Nephron (organoid): ENCODE measurements at regions not wholly inside any gene's neighbourhood (a gene's known extent, or its start where the extent isn't known, plus 50 kb on each side); places are given as distances from the start of the nearest gene placed in this dataset.

Experiments
- H3K27ac Mint-ChIP-seq, 3 experiments: 2 replicates each; pipeline ENCODE4 v1.8.0; 2020; ENCODE audit warnings: mixed read lengths in 3 of 3, mild to moderate bottlenecking in 2 of 3, moderate library complexity in 1 of 3
- H3K27me3 Mint-ChIP-seq: 2 replicates; pipeline ENCODE4 v1.8.0; 2021; ENCODE audit warnings: low read depth, mild to moderate bottlenecking, moderate library complexity, mixed read lengths
- H3K36me3 Mint-ChIP-seq: 2 replicates; pipeline ENCODE4 v1.8.0; 2020; ENCODE audit warnings: low read depth, mixed read lengths
- H3K4me1 Mint-ChIP-seq: 2 replicates; pipeline ENCODE4 v1.8.0; 2020; ENCODE audit warnings: mixed read lengths
- H3K4me3 Mint-ChIP-seq, 3 experiments: 2 replicates each; pipeline ENCODE4 v1.8.0; 2020; ENCODE audit warnings: mild to moderate bottlenecking in 3 of 3, mixed read lengths in 3 of 3, moderate library complexity in 2 of 3
- H3K9me3 Mint-ChIP-seq: 2 replicates; pipeline ENCODE4 v1.8.0; 2020; ENCODE audit warnings: mixed read lengths
- CTCF ChIP-seq, 3 experiments: fragments of 200-600 bp; sonication (generic); IDR thresholded peaks; one replicate each; pipeline ENCODE4 v1.5.0; 2021; ENCODE audit warnings: antibody characterized with exemption in 3 of 3; ENCODE audit not compliant: unreplicated experiment in 3 of 3

- Mint-ChIP-seq H3K9me3 (no peaks in the 10 kb centered on the region), H3K36me3 (no peaks in the 10 kb centered on the region), H3K27ac (no peak overlapping the region), H3K4me3 (no peak overlapping the region), H3K27me3 (peaks cover 5% of the 10 kb centered on the region), H3K4me1 (peaks cover 23% of the 10 kb centered on the region)
- no peak for TF ChIP-seq CTCF (IDR thresholded peaks at IDR 0.05; ENCODE audit: unreplicated experiment in 3 of 3)
Measured at GRCh38 chr20:50431066-50431450, 79.1 kb upstream of the PTPN1 start.

GRCh38 chr20:50433001-50433761 lies 77.0 kb upstream of the PTPN1 start:
- Mint-ChIP-seq H3K9me3 (no peaks in the 10 kb centered on the region), H3K36me3 (no peaks in the 10 kb centered on the region), H3K27me3 (peaks cover 12% of the 10 kb centered on the region), H3K27ac (no peak overlapping the region), H3K4me1 (peaks cover 9% of the 10 kb centered on the region), H3K4me3 (no peak overlapping the region)
- TF ChIP-seq CTCF (IDR thresholded peaks at IDR 0.05; ENCODE audit: unreplicated experiment in 3 of 3) = no peak

GRCh38 chr20:50434321-50434652 lies 75.9 kb upstream of the PTPN1 start:
- H3K36me3 Mint-ChIP-seq = no peaks in the 10 kb centered on the region
- no peak overlapping the region for H3K27ac Mint-ChIP-seq
- H3K27me3 Mint-ChIP-seq = peaks cover 12% of the 10 kb centered on the region
- peaks cover 8% of the 10 kb centered on the region for H3K4me1 Mint-ChIP-seq
- no peaks in the 10 kb centered on the region for H3K9me3 Mint-ChIP-seq
- H3K4me3 Mint-ChIP-seq = no peak overlapping the region
- TF ChIP-seq CTCF (IDR thresholded peaks at IDR 0.05; ENCODE audit: unreplicated experiment in 3 of 3) = no peak

GRCh38 chr20:50434653-50435396 lies 75.4 kb upstream of the PTPN1 start:
- H3K36me3 Mint-ChIP-seq = no peaks in the 10 kb centered on the region
- no peak overlapping the region for H3K27ac Mint-ChIP-seq
- no peaks in the 10 kb centered on the region for H3K9me3 Mint-ChIP-seq
- H3K4me1 Mint-ChIP-seq = peaks cover 8% of the 10 kb centered on the region
- no peak overlapping the region for H3K4me3 Mint-ChIP-seq
- no peak for TF ChIP-seq CTCF (IDR thresholded peaks at IDR 0.05; ENCODE audit: unreplicated experiment in 3 of 3)
- peaks cover 12% of the 10 kb centered on the region for H3K27me3 Mint-ChIP-seq

GRCh38 chr20:50435397-50436051 lies 74.7 kb upstream of the PTPN1 start:
- no peaks in the 10 kb centered on the region for H3K9me3 Mint-ChIP-seq
- H3K4me1 Mint-ChIP-seq = peaks cover 8% of the 10 kb centered on the region

More at GRCh38 chr20:50435397-50436051, 74.7 kb upstream of the PTPN1 start:
- H3K27me3 Mint-ChIP-seq = peaks cover 12% of the 10 kb centered on the region
- H3K36me3 Mint-ChIP-seq = no peaks in the 10 kb centered on the region
- H3K4me3 Mint-ChIP-seq = no peak overlapping the region
- H3K27ac Mint-ChIP-seq = no peak overlapping the region
- TF ChIP-seq CTCF (IDR thresholded peaks at IDR 0.05; ENCODE audit: unreplicated experiment in 3 of 3) = no peak
